Fibroblast of pulmonary artery (primary cell): ENCODE measurements at regions not wholly inside any gene's neighbourhood (a gene's known extent, or its start where the extent isn't known, plus 50 kb on each side); places are given as distances from the start of the nearest gene placed in this dataset.

Source experiments
- DNase-seq: peaks from one replicate; pipeline ENCODE4 v3.0.0-alpha.2; 2010; ENCODE audit warnings: low read depth
- H3K4me3 ChIP-seq: replicated peaks from 2 replicates; pipeline ENCODE4 v1.5.1; 2011; ENCODE audit warnings: low read depth, mild to moderate bottlenecking, control low read depth, low read length, moderate library complexity
- CTCF ChIP-seq: IDR thresholded peaks from 2 replicates; pipeline ENCODE4 v1.5.1; 2011; ENCODE audit warnings: mild to moderate bottlenecking, control low read depth, low read length, inconsistent platforms; ENCODE audit errors: missing control alignments

GRCh38 chr22:27566602-27567001 lies 235.0 kb downstream of the MN1 start:
- no peak overlapping the region for H3K4me3 ChIP-seq
- no peak for DNase-seq
- no peak for TF ChIP-seq CTCF

GRCh38 chr22:27568265-27568664 lies 233.3 kb downstream of the MN1 start:
- no peak for TF ChIP-seq CTCF
- DNase-seq: no peak
- H3K4me3 ChIP-seq: no peak overlapping the region

- no peak overlapping the region for H3K4me3 ChIP-seq
- no peak for DNase-seq
- no peak for TF ChIP-seq CTCF
Observed at GRCh38 chr22:27571463-27572277, 229.9 kb downstream of the MN1 start.

GRCh38 chr22:27572278-27572666 lies 229.3 kb downstream of the MN1 start:
- TF ChIP-seq CTCF: no peak
- H3K4me3 ChIP-seq: no peak overlapping the region
- no peak for DNase-seq

GRCh38 chr22:27573280-27574001 lies 228.1 kb downstream of the MN1 start:
- no peak for TF ChIP-seq CTCF
- DNase-seq: no peak
- no peak overlapping the region for H3K4me3 ChIP-seq

- TF ChIP-seq CTCF: no peak
- peak; percentile 21 for DNase-seq
- H3K4me3 ChIP-seq: no peak overlapping the region
Observed at GRCh38 chr22:27574002-27574366, 227.6 kb downstream of the MN1 start.

GRCh38 chr22:27574651-27575050 lies 226.9 kb downstream of the MN1 start:
- no peak for TF ChIP-seq CTCF
- H3K4me3 ChIP-seq: no peak overlapping the region
- no peak for DNase-seq
